Stimulated activated CD4-positive, alpha-beta T cell treated with anti-CD3 and anti-CD28 coated beads, Interleukin-4, amount 100 ng/mL, for 4 hours (primary cell): ENCODE measurements at regions not wholly inside any gene's neighbourhood (a gene's known extent, or its start where the extent isn't known, plus 50 kb on each side); places are given as distances from the start of the nearest gene placed in this dataset.

Experiments
- DNase-seq, 2 experiments: peaks; one replicate each; pipeline ENCODE4 v3.0.0-alpha.2; 2020

DNA sequence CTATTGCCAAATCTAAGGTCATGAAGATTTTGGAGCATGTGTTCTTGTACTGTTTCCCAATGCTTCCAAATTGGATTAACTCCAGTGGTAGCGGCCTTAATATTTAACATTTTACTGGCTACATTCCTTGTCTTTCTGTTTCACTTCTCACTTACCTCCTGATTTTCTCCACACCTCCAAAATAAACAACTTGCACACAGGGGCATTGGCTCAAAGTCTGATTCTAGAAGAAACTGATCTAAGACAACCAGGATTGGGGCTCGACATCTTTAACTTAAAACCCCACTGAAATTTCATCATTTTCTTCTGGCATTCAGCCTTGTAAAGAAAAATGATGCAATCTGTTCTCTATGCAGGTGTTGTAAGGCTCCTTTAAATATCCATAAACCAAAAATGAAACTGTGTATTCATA is 557.9 kb upstream of the ID4 start:
- DNase-seq = no peak

DNA sequence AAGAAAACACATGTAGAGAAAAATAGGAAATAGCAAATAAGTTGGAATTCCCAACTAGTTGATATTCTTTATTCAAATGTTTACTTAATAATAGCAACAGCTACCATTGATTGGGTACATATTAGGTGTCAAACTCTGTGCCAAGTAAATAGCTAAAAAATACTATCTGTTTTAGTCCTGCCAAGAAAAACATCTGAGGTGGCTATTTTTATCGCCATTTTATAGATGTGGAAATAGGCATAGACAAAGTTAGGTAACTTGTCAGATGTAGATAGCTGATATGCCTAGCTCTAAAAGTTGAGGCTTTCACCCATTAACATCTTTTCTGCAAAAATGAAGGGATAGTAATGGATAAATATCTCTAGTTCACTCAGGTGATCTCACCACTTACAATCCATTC is 549.2 kb upstream of the ID4 start:
- DNase-seq = no peak

DNA sequence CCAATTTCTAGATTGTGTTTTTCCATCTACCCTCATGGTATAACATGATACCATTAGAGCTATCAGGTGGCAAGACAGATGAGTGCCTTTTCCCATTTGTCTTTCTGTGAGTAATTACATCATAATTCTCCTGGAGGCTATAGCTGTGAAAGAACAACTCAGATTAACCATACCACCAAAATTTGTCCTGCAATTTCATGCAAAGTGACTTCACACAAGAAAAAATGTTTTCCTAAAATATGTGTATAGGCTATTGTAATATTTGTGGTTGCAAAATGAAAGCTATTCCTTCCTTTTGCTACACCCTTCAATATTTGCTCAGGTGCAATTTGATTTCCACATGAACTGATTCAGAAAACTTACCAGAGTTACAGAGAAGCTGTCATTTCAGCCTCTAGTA is 547.7 kb upstream of the ID4 start:
- no peak for DNase-seq

DNA sequence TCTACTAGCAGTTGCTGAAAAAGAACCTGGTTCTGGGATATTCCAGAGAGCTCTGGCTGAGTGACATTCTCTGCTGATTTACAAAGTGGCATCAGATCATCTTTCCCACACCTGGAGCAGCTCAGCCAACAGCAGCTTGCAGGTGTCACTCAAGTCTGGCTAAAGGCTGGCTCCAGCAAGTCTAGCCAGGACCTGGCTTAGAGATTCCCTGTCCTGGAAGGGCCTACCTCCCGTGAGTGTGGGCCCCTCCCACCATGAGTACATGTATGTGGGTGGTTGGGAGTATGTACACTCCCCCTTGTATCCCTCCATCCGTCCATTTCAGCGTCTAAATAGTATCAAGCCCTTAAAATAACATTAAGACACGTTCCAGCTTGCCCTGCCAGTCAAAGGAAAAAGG is 539.3 kb upstream of the ID4 start:
- no peak for DNase-seq

- no peak for DNase-seq
Measured at GRCh38 chr6:19298421-19298820, 538.7 kb upstream of the ID4 start.

DNA sequence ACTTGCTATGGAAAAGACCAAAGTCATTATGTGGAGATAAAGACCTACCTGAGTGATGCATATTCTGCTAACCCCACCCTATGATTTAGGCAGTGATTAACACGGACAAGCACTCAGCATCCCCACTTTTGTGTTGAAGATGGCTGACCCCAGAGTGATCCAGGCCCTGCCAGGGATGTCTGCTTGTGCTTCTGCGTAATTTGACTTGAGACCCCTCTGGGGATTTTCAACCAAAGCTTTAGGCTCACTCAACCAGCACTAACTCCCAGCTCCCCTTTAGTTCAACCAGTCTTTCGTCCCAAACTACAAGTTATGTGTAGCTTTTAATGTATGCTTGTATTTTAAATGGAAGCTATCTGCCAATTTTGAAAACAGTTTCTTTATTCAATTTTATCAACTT is 538.0 kb upstream of the ID4 start:
- no peak for DNase-seq

GRCh38 chr6:19301980-19302379 is 535.2 kb upstream of the ID4 start:
- no peak for DNase-seq

DNA sequence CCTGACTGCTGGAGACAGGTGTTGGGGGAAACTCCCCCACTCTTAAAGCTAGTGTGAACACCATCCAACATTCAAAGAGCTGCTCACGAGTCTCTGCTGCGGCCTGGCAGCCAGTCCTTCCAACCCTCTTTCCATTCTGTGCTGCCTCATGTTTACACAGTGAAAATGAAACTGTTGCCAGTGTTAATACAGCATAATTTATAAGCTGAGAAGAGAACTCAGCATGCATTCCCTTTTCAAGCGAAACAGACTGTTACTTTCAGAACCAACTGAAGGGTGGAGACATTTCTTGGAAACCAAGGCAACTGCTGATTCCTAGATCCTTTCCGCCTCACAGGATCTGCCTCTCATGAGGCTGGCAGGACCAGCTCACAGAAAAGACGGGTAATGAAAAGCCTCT is 533.8 kb upstream of the ID4 start:
- no peak for DNase-seq

DNA sequence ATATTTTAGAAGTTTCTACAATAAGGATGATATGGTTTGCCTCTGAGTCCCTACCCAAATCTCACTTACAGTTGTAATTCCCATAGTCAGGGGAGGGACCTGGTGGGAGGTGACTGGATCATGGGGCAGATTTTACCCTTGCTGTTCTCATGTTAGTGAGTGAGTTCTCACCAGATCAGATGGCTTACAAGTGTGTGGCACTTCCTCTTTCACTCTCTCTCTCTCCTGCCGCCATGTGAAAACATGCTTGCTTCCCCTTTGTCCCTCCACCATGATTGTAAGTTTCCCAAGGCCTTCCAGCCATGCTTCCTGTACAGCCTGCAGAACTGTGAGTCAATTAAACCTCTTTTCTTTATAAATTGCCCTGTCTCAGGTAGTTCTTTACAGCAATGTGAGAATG is 527.5 kb upstream of the ID4 start:
- DNase-seq = no peak

DNA sequence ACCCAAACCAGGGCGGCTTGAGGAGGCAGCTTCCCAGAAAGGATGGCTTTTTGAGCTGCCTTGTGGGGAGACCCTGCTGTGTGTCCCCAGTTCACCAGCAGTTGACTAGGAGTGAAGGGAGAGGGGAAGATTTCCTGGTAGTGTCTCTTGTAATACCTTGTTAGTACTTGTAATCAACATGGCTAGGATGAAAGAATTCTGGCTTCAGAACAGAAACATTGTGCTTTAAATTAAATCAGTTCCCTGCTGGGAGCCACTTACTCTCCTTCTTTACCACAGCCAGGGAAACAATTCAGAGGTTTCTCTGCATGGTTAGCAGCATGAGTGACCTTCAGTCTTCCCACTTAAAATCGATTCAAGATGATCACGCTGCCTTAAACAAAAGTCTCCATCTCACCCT is 525.4 kb upstream of the ID4 start:
- DNase-seq = no peak

DNA sequence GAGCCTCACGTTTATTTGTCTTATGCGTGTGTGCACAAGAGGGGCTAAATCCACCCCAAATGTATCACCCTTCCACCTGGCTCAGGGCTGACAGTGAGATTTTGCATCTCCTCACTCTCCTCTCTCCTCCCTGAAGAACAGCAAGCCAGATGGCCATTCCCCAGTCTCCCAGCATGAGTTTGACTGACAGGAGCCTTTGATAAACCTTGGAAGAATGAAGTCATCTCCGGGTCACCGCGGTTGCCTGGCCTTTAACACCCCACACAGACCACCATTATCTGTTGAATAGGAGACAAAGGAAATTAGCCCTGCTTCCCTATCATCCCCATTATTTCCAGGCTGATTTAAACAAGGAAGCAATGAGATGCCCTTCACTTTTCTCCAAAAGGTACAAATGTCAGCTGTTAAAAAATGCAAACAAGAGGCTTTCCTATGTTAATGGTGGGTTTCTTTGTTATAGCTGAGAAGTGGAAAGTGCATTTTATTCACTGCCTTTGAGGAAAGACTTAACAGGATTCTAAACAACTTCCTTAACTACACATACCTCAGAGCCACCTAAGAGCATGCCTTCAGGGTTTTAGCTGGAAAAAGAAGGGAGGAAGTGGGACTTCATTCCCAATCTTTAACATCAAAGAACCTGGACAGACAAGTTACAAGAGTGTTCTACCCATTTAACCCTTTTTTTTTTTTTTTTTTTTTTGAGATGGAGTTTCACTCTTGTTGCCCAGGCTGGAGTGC is 524.8 kb upstream of the ID4 start:
- DNase-seq = no peak

GRCh38 chr6:19317431-19317986 is 519.7 kb upstream of the ID4 start:
- no peak for DNase-seq

GRCh38 chr6:19319005-19319404 is 518.2 kb upstream of the ID4 start:
- DNase-seq = no peak

DNA sequence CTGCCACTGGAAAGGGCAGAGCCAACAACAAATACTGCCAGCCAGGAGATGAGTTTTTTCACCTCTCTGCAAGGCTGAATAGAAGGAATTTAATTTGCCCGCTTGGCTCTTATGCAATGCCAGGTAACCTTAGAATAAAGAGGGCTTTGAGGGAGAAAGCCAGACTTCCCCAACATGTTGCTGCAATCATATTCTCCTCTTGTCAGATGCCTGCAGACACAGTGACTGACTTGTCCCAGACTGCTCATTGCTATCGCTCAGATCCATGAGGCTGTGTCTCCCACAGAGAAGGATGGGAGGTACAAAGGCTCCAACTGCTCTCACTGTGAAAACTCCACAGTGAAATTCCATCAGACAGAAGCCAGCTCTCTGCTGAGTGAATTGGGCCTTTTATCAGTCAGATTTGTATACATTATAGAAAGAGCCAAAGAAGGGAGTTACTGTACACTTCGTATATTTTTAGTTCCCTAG is 517.0 kb upstream of the ID4 start:
- DNase-seq = no peak

GRCh38 chr6:19322691-19323485 is 514.3 kb upstream of the ID4 start:
- DNase-seq = no peak

- no peak for DNase-seq
Measured at GRCh38 chr6:19324376-19324775, 512.8 kb upstream of the ID4 start.

- no peak for DNase-seq
Measured at GRCh38 chr6:19325335-19325789, 511.8 kb upstream of the ID4 start.

GRCh38 chr6:19327241-19327640 is 509.9 kb upstream of the ID4 start:
- DNase-seq = no peak

GRCh38 chr6:19327661-19328060 is 509.5 kb upstream of the ID4 start:
- no peak for DNase-seq

GRCh38 chr6:19329078-19329477 is 508.1 kb upstream of the ID4 start:
- DNase-seq = no peak

GRCh38 chr6:19331089-19331488 is 506.1 kb upstream of the ID4 start:
- no peak for DNase-seq

GRCh38 chr6:19332806-19333460 is 504.2 kb upstream of the ID4 start:
- no peak for DNase-seq

DNA sequence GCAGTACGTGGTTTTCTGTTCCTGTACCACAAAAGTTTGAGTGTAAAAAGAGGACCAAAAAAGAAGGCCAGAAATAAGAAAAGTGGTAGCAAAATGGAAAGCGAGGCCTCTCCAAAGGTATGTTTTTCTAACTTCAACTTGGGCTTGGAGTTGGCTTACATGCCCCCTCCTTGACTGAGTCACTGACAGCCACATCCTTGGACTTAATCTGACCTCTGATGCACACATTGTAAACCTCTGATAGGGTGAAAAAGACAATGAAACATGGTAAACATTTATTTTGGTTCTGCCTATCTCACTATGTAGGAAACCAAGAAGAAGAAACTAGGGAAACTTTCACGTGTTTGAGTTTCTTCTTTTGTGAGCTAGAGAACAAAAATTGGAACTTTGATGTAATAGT is 503.2 kb upstream of the ID4 start:
- DNase-seq = no peak

DNA sequence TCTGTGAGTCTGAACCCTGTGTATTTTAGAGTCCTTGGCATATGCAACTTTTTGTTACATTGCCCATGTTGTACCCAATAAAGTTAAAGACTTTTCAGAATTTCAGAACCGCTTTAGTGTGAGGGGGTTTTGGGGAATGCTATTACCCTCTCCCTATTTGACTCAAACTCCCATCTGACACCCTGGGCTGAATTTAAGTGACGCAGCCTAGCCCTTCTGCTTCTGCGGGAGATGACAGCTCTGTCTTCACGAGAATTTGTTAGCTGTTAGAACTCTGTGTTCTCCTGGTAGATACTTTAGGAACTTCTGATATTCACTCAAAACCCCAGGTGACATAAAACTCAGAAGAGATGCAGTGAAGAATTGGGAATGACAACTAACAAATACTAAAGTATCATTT is 500.6 kb upstream of the ID4 start:
- DNase-seq = no peak
